ENCODE measurements at regions not wholly inside any gene's neighbourhood (a gene's known extent, or its start where the extent isn't known, plus 50 kb on each side); places are given as distances from the start of the nearest gene placed in this dataset.
"Not testable (repeated sequence)": the region's sequence is repeated elsewhere in the genome, so short reads cannot be mapped to it uniquely, and the experiment has no call there.

DNA sequence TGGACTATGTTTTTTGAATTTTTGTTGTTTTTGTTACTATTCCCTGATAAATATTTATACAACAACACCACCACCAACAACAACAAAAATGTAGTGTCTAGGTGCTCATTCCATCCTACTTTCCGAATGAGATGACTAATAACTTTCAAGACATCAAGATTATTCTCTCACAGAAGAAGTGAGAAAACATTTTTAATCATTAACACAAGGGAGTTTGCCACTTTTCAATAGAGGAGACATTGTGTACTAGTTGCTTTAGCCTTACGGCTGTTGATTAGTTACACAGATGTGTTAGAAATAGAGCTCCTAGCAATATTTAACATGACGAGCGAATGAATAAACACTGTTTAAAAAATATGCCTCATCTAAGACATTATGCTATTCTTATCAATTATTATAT is 898.8 kb downstream of the C4orf33 start:
- Histone ChIP-seq H3K79me2 (ENCODE audit: insufficient read depth, low read depth) (no peaks in the 10 kb centered on the region), H3K4me1 (ENCODE audit: low read depth, poor library complexity, severe bottlenecking) (no peaks in the 10 kb centered on the region), H3K27me3 (ENCODE audit: insufficient read depth, low read depth) (no peaks in the 10 kb centered on the region), H3K4me3 (IDR thresholded peaks at IDR 0.05; ENCODE audit: insufficient read depth, low read depth, low read length) (no peak overlapping the region), H2AFZ (ENCODE audit: low read depth) (no peak overlapping the region), H4K20me1 (ENCODE audit: insufficient read depth) (no peaks in the 10 kb centered on the region), H3K36me3 (ENCODE audit: insufficient read depth) (no peaks in the 10 kb centered on the region), H3K27ac (no peak overlapping the region), H3K9ac (no peak overlapping the region), H3K4me2 (no peak overlapping the region)
- TF ChIP-seq, protein P1, sequence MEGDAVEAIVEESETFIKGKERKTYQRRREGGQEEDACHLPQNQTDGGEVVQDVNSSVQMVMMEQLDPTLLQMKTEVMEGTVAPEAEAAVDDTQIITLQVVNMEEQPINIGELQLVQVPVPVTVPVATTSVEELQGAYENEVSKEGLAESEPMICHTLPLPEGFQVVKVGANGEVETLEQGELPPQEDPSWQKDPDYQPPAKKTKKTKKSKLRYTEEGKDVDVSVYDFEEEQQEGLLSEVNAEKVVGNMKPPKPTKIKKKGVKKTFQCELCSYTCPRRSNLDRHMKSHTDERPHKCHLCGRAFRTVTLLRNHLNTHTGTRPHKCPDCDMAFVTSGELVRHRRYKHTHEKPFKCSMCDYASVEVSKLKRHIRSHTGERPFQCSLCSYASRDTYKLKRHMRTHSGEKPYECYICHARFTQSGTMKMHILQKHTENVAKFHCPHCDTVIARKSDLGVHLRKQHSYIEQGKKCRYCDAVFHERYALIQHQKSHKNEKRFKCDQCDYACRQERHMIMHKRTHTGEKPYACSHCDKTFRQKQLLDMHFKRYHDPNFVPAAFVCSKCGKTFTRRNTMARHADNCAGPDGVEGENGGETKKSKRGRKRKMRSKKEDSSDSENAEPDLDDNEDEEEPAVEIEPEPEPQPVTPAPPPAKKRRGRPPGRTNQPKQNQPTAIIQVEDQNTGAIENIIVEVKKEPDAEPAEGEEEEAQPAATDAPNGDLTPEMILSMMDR (conservative IDR thresholded peaks at IDR 0.05; ENCODE audit: low read depth, low read length) = no peak

DNA sequence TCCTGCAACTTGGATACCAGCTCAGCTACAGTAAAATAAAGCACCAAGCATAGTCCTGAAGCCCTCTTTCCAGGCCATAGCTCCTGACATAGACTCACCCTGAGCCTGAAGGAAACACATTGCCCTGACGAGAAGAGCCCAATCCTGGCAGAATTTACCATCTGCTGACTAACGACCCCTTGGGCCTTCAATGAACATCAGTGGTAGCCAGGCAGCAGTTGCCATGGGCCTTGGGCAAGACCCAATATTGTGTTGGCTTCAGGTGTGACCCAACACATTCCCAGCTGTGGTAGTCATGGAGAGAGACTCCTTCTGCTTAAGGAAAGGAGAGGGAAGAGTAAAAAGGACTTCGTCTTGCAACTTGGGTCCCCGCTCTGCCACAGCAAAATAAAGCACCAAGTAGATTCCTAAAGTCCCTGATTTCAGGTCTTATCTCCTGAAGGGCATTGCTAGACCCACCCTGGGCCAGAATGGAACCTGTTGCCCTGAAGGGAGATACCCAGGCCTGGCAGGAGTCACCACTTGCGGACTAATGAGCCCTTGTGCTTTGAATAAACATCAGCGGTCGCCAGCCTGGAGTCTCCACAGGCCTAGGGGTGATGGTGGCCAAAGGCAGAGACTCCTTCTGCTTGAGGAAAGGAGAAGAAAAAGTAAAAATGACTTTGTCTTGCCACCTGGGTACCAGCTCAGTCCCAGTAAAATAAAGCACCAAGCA is 902.6 kb downstream of the C4orf33 start:
- Histone ChIP-seq H4K20me1 (ENCODE audit: insufficient read depth) (no peaks in the 10 kb centered on the region), H3K4me1 (ENCODE audit: low read depth, poor library complexity, severe bottlenecking) (no peaks in the 10 kb centered on the region), H3K36me3 (ENCODE audit: insufficient read depth) (no peaks in the 10 kb centered on the region), H3K4me3 (IDR thresholded peaks at IDR 0.05; ENCODE audit: insufficient read depth, low read depth, low read length) (no peak overlapping the region), H3K79me2 (ENCODE audit: insufficient read depth, low read depth) (no peaks in the 10 kb centered on the region), H3K27ac (no peak overlapping the region), H3K27me3 (ENCODE audit: insufficient read depth, low read depth) (no peaks in the 10 kb centered on the region), H2AFZ (ENCODE audit: low read depth) (no peak overlapping the region), H3K4me2 (no peak overlapping the region), H3K9ac (no peak overlapping the region)
- TF ChIP-seq, protein P1 (conservative IDR thresholded peaks at IDR 0.05; ENCODE audit: low read depth, low read length) = no peak

DNA sequence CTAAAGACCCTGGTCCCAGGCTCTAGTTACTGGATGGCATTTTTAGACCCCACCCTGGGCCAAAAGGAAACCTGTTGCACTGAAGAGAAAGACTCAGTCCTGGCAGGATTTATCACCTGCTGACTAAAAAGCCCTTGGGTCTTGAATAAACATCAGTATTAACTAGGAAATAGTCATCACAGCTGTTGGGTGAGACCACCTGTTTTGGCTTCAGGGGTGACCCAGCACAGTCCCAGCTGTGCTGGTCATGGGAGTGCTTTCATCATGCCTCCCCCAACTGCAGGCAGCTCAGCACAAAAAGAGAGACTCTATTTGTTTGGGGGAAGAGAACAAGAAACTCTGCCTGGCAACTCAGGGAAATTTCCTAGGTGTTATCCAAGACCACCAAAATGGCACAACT is 903.2 kb downstream of the C4orf33 start:
- no peaks in the 10 kb centered on the region for H3K27me3 ChIP-seq (ENCODE audit: insufficient read depth, low read depth)

DNA sequence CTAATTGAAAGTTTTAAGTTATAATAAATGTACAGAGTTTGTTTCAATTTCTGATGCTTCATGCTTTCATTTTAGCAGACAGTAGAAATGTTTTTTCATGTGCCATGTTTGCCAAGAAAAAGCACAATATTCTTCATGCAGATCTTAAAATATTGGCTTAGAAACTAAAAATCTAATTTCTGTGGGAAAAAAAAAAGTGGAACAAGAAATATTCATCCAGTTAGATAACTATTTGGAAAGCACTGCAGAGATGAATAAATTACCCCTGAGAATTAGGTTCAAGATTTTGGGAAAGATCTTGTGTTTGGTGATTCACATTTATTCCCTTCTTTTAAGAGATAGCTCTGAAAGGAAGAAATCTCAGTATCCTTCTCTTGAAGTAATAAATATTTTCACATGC is 912.5 kb downstream of the C4orf33 start:
- no peak overlapping the region for H3K27ac ChIP-seq
- TF ChIP-seq, protein P1 (conservative IDR thresholded peaks at IDR 0.05; ENCODE audit: low read depth, low read length) = no peak
- H2AFZ ChIP-seq (ENCODE audit: low read depth) = no peak overlapping the region
- no peak overlapping the region for H3K4me2 ChIP-seq
- no peaks in the 10 kb centered on the region for H3K27me3 ChIP-seq (ENCODE audit: insufficient read depth, low read depth)
- no peaks in the 10 kb centered on the region for H4K20me1 ChIP-seq (ENCODE audit: insufficient read depth)
- H3K9ac ChIP-seq = no peak overlapping the region
- H3K4me3 ChIP-seq (IDR thresholded peaks at IDR 0.05; ENCODE audit: insufficient read depth, low read depth, low read length) = no peak overlapping the region
- H3K4me1 ChIP-seq (ENCODE audit: low read depth, poor library complexity, severe bottlenecking) = no peaks in the 10 kb centered on the region
- H3K36me3 ChIP-seq (ENCODE audit: insufficient read depth) = no peaks in the 10 kb centered on the region
- no peaks in the 10 kb centered on the region for H3K79me2 ChIP-seq (ENCODE audit: insufficient read depth, low read depth)

More for the DNA sequence above, 903.2 kb downstream of the C4orf33 start:
- Histone ChIP-seq H3K79me2 (ENCODE audit: insufficient read depth, low read depth) (no peaks in the 10 kb centered on the region), H2AFZ (ENCODE audit: low read depth) (no peak overlapping the region), H3K36me3 (ENCODE audit: insufficient read depth) (no peaks in the 10 kb centered on the region), H3K9ac (no peak overlapping the region), H3K27ac (no peak overlapping the region), H3K4me3 (IDR thresholded peaks at IDR 0.05; ENCODE audit: insufficient read depth, low read depth, low read length) (no peak overlapping the region), H3K4me1 (ENCODE audit: low read depth, poor library complexity, severe bottlenecking) (no peaks in the 10 kb centered on the region), H3K4me2 (no peak overlapping the region), H4K20me1 (ENCODE audit: insufficient read depth) (no peaks in the 10 kb centered on the region)
- TF ChIP-seq, protein P1 (conservative IDR thresholded peaks at IDR 0.05; ENCODE audit: low read depth, low read length) = no peak

DNA sequence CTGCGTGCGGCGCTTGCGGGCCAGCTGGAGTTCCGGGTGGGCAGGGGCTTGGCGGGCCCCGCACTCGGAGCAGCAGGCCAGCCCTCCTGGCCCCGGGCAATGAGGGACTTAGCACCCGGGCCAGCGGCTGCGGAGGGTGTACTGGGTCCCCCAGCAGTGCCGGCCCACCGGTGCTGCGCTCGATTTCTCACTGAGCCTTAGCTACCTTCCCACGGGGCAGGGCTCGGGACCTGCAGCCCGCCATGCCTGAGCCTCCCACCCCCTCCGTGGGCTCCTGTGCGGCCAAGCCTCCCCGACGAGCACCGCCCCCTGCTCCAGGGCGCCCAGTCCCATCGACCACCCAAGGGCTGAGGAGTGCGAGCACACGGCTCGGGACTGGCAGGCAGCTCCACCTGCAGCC is 916.9 kb downstream of the C4orf33 start:
- H3K79me2 ChIP-seq (ENCODE audit: insufficient read depth, low read depth); H2AFZ ChIP-seq (ENCODE audit: low read depth); H3K27ac ChIP-seq; H3K27me3 ChIP-seq (ENCODE audit: insufficient read depth, low read depth); H3K9ac ChIP-seq; H3K36me3 ChIP-seq (ENCODE audit: insufficient read depth); H3K4me3 ChIP-seq (IDR thresholded peaks at IDR 0.05; ENCODE audit: insufficient read depth, low read depth, low read length); H3K4me2 ChIP-seq; H3K4me1 ChIP-seq (ENCODE audit: low read depth, poor library complexity, severe bottlenecking); H4K20me1 ChIP-seq (ENCODE audit: insufficient read depth): not testable (repeated sequence)

All from KMS-11 (cell line).